ENCODE measurements at regions not wholly inside any gene's neighbourhood (a gene's known extent, or its start where the extent isn't known, plus 50 kb on each side); places are given as distances from the start of the nearest gene placed in this dataset.

DNA sequence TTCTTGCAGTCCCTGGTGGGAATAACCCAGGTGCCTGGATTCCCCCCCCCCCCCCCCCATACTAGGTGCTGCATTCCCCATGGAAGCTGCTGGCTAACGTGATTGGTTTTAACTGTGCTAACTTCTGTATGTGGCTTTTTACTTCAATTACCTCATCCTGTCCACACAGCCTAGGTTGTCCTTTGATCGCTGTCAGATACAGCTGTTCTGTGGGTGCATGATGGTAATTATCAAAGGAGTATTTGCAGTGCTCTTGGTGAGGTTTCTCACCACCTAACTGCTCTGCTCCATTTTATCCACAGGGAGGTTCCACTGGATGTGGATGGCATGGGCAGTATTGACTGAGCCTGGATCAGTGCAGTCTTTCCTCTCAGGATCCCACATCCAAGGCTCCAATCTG, 93.0 kb downstream of the ZNF518B start:
- Histone ChIP-seq H3K9me3 (no peaks in the 10 kb centered on the region), H3K36me3 (ENCODE audit: control insufficient read depth, insufficient read depth, low read length) (no peaks in the 10 kb centered on the region), H3K4me1 (no peaks in the 10 kb centered on the region), H3K4me3 (ENCODE audit: low read depth, low read length) (no peak overlapping the region), H3K27me3 (replicated peaks; ENCODE audit: control insufficient read depth, insufficient read depth, low read length) (no peaks in the 10 kb centered on the region)
- H3K4me1 Mint-ChIP-seq (ENCODE audit: low read depth, unreplicated experiment), result no peaks in the 10 kb centered on the region
- no peak overlapping the region for H3K27ac Mint-ChIP-seq (ENCODE audit: unreplicated experiment)
- TF ChIP-seq, protein P1, sequence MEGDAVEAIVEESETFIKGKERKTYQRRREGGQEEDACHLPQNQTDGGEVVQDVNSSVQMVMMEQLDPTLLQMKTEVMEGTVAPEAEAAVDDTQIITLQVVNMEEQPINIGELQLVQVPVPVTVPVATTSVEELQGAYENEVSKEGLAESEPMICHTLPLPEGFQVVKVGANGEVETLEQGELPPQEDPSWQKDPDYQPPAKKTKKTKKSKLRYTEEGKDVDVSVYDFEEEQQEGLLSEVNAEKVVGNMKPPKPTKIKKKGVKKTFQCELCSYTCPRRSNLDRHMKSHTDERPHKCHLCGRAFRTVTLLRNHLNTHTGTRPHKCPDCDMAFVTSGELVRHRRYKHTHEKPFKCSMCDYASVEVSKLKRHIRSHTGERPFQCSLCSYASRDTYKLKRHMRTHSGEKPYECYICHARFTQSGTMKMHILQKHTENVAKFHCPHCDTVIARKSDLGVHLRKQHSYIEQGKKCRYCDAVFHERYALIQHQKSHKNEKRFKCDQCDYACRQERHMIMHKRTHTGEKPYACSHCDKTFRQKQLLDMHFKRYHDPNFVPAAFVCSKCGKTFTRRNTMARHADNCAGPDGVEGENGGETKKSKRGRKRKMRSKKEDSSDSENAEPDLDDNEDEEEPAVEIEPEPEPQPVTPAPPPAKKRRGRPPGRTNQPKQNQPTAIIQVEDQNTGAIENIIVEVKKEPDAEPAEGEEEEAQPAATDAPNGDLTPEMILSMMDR (IDR thresholded peaks at IDR 0.05; ENCODE audit: insufficient read depth in 1 of 2, low read depth in 1 of 2, low read length in 1 of 2, severe bottlenecking in 1 of 2, unreplicated experiment in 1 of 2), result no peak
- peaks cover 2% of the 10 kb centered on the region for H3K27me3 Mint-ChIP-seq (ENCODE audit: insufficient read depth, unreplicated experiment)
- POLR2A ChIA-PET, result no interaction called here
- no peak for DNase-seq
- intact Hi-C loops (cut with micrococcal nuclease; ENCODE audit: unreplicated experiment), result no loop called here
- no TSS peak for BruUV-seq (replicated peaks)
- no peaks in the 10 kb centered on the region for H3K36me3 Mint-ChIP-seq (ENCODE audit: insufficient read depth, unreplicated experiment)
- CTCF ChIA-PET, result no interaction called here
- no peak overlapping the region for H3K4me3 Mint-ChIP-seq (ENCODE audit: unreplicated experiment)
- H3K9me3 Mint-ChIP-seq (ENCODE audit: unreplicated experiment), result no peaks in the 10 kb centered on the region

DNA sequence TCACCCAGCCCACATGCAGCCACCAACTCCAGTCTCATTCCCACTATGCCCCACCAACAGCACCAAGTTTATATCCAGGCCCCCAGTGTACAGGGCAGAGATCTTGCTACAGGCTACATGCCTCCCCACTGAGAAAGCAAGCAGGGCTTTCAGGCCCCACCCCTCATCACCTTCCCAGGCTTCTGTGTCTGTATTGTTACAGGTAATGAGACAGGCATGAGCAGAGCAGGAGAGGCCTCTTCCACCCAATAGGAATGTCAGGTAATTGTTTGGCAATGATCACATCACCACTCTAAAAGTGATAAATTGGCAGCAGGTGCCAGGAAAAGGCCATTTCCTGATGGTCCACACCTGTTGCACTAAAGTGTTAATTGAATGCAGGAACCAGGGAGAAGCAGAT, 102.5 kb downstream of the ZNF518B start:
- H3K4me1 Mint-ChIP-seq (ENCODE audit: low read depth, unreplicated experiment), result no peaks in the 10 kb centered on the region
- intact Hi-C loops (cut with micrococcal nuclease; ENCODE audit: unreplicated experiment), result no loop called here
- H3K4me3 ChIP-seq (ENCODE audit: low read depth, low read length), result no peak overlapping the region
- no TSS peak for BruUV-seq (replicated peaks)
- H3K27ac Mint-ChIP-seq (ENCODE audit: unreplicated experiment), result no peak overlapping the region
- H3K9me3 Mint-ChIP-seq (ENCODE audit: unreplicated experiment), result no peaks in the 10 kb centered on the region
- DNase-seq, result no peak
- H3K4me1 ChIP-seq, result no peaks in the 10 kb centered on the region
- peaks cover 6% of the 10 kb centered on the region; the same call in 1 of the 2 replicates for H3K9me3 ChIP-seq
- no peaks in the 10 kb centered on the region for H3K36me3 ChIP-seq (ENCODE audit: control insufficient read depth, insufficient read depth, low read length)
- CTCF ChIA-PET, result no interaction called here
- TF ChIP-seq, protein P1 (IDR thresholded peaks at IDR 0.05; ENCODE audit: insufficient read depth in 1 of 2, low read depth in 1 of 2, low read length in 1 of 2, severe bottlenecking in 1 of 2, unreplicated experiment in 1 of 2), result no peak
- no peaks in the 10 kb centered on the region for H3K27me3 ChIP-seq (replicated peaks; ENCODE audit: control insufficient read depth, insufficient read depth, low read length)
- no peak overlapping the region for H3K4me3 Mint-ChIP-seq (ENCODE audit: unreplicated experiment)
- no peaks in the 10 kb centered on the region for H3K36me3 Mint-ChIP-seq (ENCODE audit: insufficient read depth, unreplicated experiment)
- POLR2A ChIA-PET, result no interaction called here
- H3K27me3 Mint-ChIP-seq (ENCODE audit: insufficient read depth, unreplicated experiment), result no peaks in the 10 kb centered on the region

DNA sequence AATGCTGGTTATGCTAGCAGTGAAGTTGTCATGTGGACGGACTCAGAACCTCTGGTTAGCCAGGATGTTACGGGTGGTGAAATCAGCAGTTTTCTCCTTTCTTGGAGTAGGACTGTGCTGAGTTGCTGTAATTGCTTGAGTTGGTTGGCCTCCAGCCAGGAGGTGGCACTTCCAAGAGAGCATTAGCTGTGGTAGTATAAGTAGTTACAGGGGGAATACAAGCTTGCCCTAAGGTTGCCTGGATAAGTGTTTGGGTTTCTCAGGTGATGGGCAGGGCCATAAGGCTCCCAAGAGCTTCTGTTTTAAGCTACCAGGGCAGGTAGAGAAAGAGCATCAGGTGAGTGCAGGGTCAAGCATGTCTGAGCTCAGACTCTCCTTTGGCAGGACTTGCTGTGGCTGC, 103.0 kb downstream of the ZNF518B start:
- H3K9me3 Mint-ChIP-seq (ENCODE audit: unreplicated experiment), result no peaks in the 10 kb centered on the region
- peaks cover 6% of the 10 kb centered on the region; the same call in 1 of the 2 replicates for H3K9me3 ChIP-seq
- H3K27me3 ChIP-seq (replicated peaks; ENCODE audit: control insufficient read depth, insufficient read depth, low read length), result no peaks in the 10 kb centered on the region
- no peak overlapping the region for H3K4me3 ChIP-seq (ENCODE audit: low read depth, low read length)
- no peak overlapping the region for H3K4me3 Mint-ChIP-seq (ENCODE audit: unreplicated experiment)
- intact Hi-C loops (cut with micrococcal nuclease; ENCODE audit: unreplicated experiment), result no loop called here
- H3K27me3 Mint-ChIP-seq (ENCODE audit: insufficient read depth, unreplicated experiment), result no peaks in the 10 kb centered on the region
- no peak for DNase-seq
- H3K36me3 ChIP-seq (ENCODE audit: control insufficient read depth, insufficient read depth, low read length), result no peaks in the 10 kb centered on the region
- ChIA-PET POLR2A (no interaction called here), CTCF (no interaction called here)
- BruUV-seq (replicated peaks), result no TSS peak
- no peak overlapping the region for H3K27ac Mint-ChIP-seq (ENCODE audit: unreplicated experiment)
- no peaks in the 10 kb centered on the region for H3K36me3 Mint-ChIP-seq (ENCODE audit: insufficient read depth, unreplicated experiment)
- no peaks in the 10 kb centered on the region for H3K4me1 Mint-ChIP-seq (ENCODE audit: low read depth, unreplicated experiment)
- no peaks in the 10 kb centered on the region for H3K4me1 ChIP-seq
- TF ChIP-seq, protein P1 (IDR thresholded peaks at IDR 0.05; ENCODE audit: insufficient read depth in 1 of 2, low read depth in 1 of 2, low read length in 1 of 2, severe bottlenecking in 1 of 2, unreplicated experiment in 1 of 2), result no peak

Measured in Caco-2 (cell line).